Spleen (tissue), 11 donors: ENCODE measurements at regions not wholly inside any gene's neighbourhood (a gene's known extent, or its start where the extent isn't known, plus 50 kb on each side); places are given as distances from the start of the nearest gene placed in this dataset.

ENCODE experiments used
- DNase-seq: peaks from one replicate; pipeline ENCODE4 v3.0.0-alpha.2; 2020
- H3K27ac ChIP-seq, 8 donors: fragments of 200-600 bp; sonication (generic) in 7 of 8; 1 replicate in 4 of 8; 2 replicates in 4 of 8; pipeline versions ENCODE4 v1.5.0 to v1.8.0; 2016 to 2021; ENCODE audit warnings: inconsistent platforms in 4 of 8, mild to moderate bottlenecking in 4 of 8, moderate library complexity in 1 of 8
- H3K27me3 ChIP-seq, 7 donors: fragments of 200-600 bp; sonication (generic) in 6 of 7; replicated peaks in 1 of 7; 1 replicate in 4 of 7; 2 replicates in 3 of 7; pipeline versions ENCODE4 v1.5.0 to v1.8.0; 2016 to 2021; ENCODE audit warnings: inconsistent platforms in 3 of 7, mild to moderate bottlenecking in 1 of 7
- H3K36me3 ChIP-seq, 6 donors: fragments of 200-600 bp; sonication (generic) in 5 of 6; 1 replicate in 4 of 6; 2 replicates in 2 of 6; pipeline versions ENCODE4 v1.5.0 to v1.8.0; 2016 to 2021; ENCODE audit warnings: inconsistent platforms in 2 of 6
- H3K4me1 ChIP-seq, 6 donors: fragments of 200-600 bp; sonication (generic) in 5 of 6; 1 replicate in 3 of 6; 2 replicates in 3 of 6; pipeline versions ENCODE4 v1.5.0 to v1.8.0; 2016 to 2021; ENCODE audit warnings: inconsistent platforms in 3 of 6
- H3K4me3 ChIP-seq, 8 donors: fragments of 200-600 bp; sonication (generic) in 7 of 8; 1 replicate in 4 of 8; 2 replicates in 4 of 8; pipeline versions ENCODE4 v1.5.0 to v1.8.0; 2016 to 2021; ENCODE audit warnings: inconsistent platforms in 4 of 8, mild to moderate bottlenecking in 4 of 8, moderate library complexity in 2 of 8
- H3K9me3 ChIP-seq, 8 donors: fragments of 200-600 bp; sonication (generic) in 7 of 8; 1 replicate in 4 of 8; 2 replicates in 4 of 8; pipeline versions ENCODE4 v1.5.0 to v1.8.0; 2016 to 2021; ENCODE audit warnings: inconsistent platforms in 4 of 8
- CTCF ChIP-seq, 11 experiments: fragments of 200-600 bp in 7 of 11; fragments of 450-650 bp in 4 of 11; sonication (generic) in 4 of 11; IDR thresholded peaks in 8 of 11; conservative IDR thresholded peaks in 3 of 11; 1 replicate in 7 of 11; 2 replicates in 4 of 11; pipeline versions ENCODE4 v1.4.0 to v1.8.0; 2016 to 2021; ENCODE audit warnings: antibody characterized with exemption in 11 of 11, inconsistent platforms in 4 of 11, mild to moderate bottlenecking in 1 of 11
- POLR2A ChIP-seq, 3 donors: fragments of 450-650 bp; IDR thresholded peaks; one replicate each; pipeline ENCODE4 v1.5.1; 2017; ENCODE audit warnings: antibody characterized with exemption in 3 of 3, mild to moderate bottlenecking in 1 of 3
- POLR2AphosphoS5 ChIP-seq, 3 donors: sonication (generic); formaldehyde crosslinking; IDR thresholded peaks; one replicate each; pipeline ENCODE4 v1.5.1; 2017; ENCODE audit warnings: antibody characterized with exemption in 3 of 3
- WGBS, 5 donors: extraction: QIAGEN DNeasy Blood & Tissue Kit in 3 of 5; methylation state at CpG; one replicate each; pipeline versions ENCODE4 v1.1.5 to v1.1.7; 2013 to 2018; 5-methylcytosine and 5-hydroxymethylcytosine counted together
- intact Hi-C: fragments of 100-400 bp; cut with DNase I; formaldehyde crosslinking; loops from one replicate; pipeline ENCODE4 v1.15.0; 2023; ENCODE audit warnings: low total_unique reads
- donor health status: healthy with polysubstance abuse.
- donor health status: DM: no; HTN: no; CAD: no; lungs with moderate emphysema.
- donor health status: DM: no; HTN: no; CAD: no.
- donor health status: Bipolar disorder and iron deficiency.
- donor health status: healthy.
- donor health status: DM: no; HTN: no; CAD: no.
- donor health status: DM: yes; HTN: yes; CAD: no.

DNA sequence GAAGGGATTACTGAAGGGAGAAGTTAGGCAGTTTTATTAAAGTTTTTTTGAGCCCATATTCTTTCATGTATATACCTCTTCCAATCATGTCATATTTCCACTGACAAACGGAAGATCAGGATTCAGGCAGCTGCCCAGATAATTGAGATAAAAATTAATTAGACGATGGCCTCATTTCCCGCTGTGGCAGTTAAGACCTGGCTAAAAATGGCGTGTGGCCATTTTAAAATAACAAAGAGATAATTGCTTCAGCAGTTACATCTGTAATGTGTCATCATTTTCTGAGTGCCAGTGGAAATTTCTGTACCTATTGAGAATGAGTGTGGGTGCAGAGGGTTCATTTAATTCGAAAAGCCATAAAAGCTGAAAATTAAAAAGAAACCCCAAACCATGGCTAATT, 215.1 kb downstream of the STK31 start:
- Histone ChIP-seq H3K36me3 (no peaks in the 10 kb centered on the region), H3K4me1 (no peaks in the 10 kb centered on the region), H3K27ac (no peak overlapping the region), H3K27me3 (no peaks in the 10 kb centered on the region), H3K9me3 (no peaks in the 10 kb centered on the region), H3K4me3 (no peak overlapping the region)
- no peak for TF ChIP-seq POLR2A (IDR thresholded peaks at IDR 0.05)
- no peak for TF ChIP-seq CTCF (IDR thresholded peaks at IDR 0.05 in 8 of 11, conservative IDR thresholded peaks at IDR 0.05 in 3 of 11)
- TF ChIP-seq POLR2AphosphoS5 (IDR thresholded peaks at IDR 0.05), result no peak
- 80 to 91% (median 81%) methylated on average over 5 of the region's 5 CpGs for WGBS, 5 donors
- DNase-seq, result no peak
- intact Hi-C loops, result no loop called here

GRCh38 chr7:23927709-23928417, 217.8 kb downstream of the STK31 start:
- H3K36me3 ChIP-seq, result no peaks in the 10 kb centered on the region
- H3K9me3 ChIP-seq, result no peaks in the 10 kb centered on the region
- DNase-seq, result no peak
- 78 to 88% (median 87%) methylated on average over 5 of the region's 5 CpGs for WGBS, 5 donors
- intact Hi-C loops, result no loop called here
- no peaks in the 10 kb centered on the region for H3K4me1 ChIP-seq
- no peak overlapping the region for H3K4me3 ChIP-seq
- H3K27me3 ChIP-seq, result no peaks in the 10 kb centered on the region
- TF ChIP-seq CTCF (IDR thresholded peaks at IDR 0.05 in 8 of 11, conservative IDR thresholded peaks at IDR 0.05 in 3 of 11) (no peak), POLR2AphosphoS5 (IDR thresholded peaks at IDR 0.05) (no peak), POLR2A (IDR thresholded peaks at IDR 0.05) (no peak)
- no peak overlapping the region for H3K27ac ChIP-seq

DNA sequence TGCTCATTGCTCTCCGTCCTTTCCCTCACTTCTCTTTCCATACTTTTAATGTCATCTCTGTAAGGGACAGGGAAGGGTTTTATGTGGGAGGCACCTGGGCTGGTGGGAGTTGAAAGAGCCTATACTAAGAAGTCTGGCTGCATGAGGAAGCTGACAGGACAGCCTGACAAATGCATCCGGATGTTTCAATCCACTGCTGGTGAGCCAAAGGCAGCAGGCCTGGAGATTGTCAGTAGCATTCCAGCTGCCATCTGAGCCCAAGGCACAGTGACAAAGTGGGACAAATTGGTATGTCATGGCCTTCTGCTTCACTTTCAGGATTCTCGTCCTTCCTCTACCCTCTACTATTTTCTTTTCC, 218.4 kb downstream of the STK31 start:
- WGBS, 5 donors, result 54 to 72% (median 64%) methylated on average over 3 of the region's 3 CpGs
- TF ChIP-seq CTCF (IDR thresholded peaks at IDR 0.05 in 8 of 11, conservative IDR thresholded peaks at IDR 0.05 in 3 of 11) (no peak), POLR2AphosphoS5 (IDR thresholded peaks at IDR 0.05) (no peak)
- no peak overlapping the region for H3K4me3 ChIP-seq
- no peaks in the 10 kb centered on the region for H3K27me3 ChIP-seq
- H3K4me1 ChIP-seq, result no peaks in the 10 kb centered on the region
- DNase-seq, result no peak
- no peaks in the 10 kb centered on the region for H3K36me3 ChIP-seq
- H3K9me3 ChIP-seq, result no peaks in the 10 kb centered on the region
- H3K27ac ChIP-seq, result no peak overlapping the region
- intact Hi-C loops, result no loop called here

DNA sequence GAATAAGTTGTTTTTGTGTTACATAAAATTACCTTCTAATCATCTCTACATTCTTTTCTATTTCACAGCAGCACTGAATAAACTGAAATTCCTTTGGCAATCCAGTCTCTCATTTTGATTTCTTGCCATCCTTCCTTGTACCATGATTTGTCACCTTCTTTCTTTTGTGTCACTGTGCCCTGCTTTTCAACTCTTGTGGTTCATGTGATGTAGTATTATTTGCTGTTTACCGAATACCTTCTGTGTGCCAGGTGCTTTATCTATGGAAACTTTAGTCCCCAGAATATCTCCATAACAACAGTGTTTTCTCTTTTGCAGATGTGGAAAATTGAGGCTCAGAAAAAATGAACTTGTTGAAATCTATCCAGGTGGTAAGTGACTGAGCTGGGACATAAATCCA, 220.3 kb downstream of the STK31 start:
- H3K27me3 ChIP-seq, result no peaks in the 10 kb centered on the region
- TF ChIP-seq CTCF (IDR thresholded peaks at IDR 0.05 in 8 of 11, conservative IDR thresholded peaks at IDR 0.05 in 3 of 11) (no peak), POLR2A (IDR thresholded peaks at IDR 0.05) (no peak), POLR2AphosphoS5 (IDR thresholded peaks at IDR 0.05) (no peak)
- H3K36me3 ChIP-seq, result no peaks in the 10 kb centered on the region
- WGBS, 5 donors, result 82 to 95% (median 90%) methylated on average over 1 of the region's 1 CpG
- no peaks in the 10 kb centered on the region for H3K4me1 ChIP-seq
- intact Hi-C loops, result no loop called here
- H3K9me3 ChIP-seq, result peaks cover 0 to 4% (median 0%) of the 10 kb centered on the region in 8 donors
- no peak overlapping the region for H3K27ac ChIP-seq
- H3K4me3 ChIP-seq, result no peak overlapping the region
- no peak for DNase-seq
